ENCODE measurements at regions not wholly inside any gene's neighbourhood (a gene's known extent, or its start where the extent isn't known, plus 50 kb on each side); places are given as distances from the start of the nearest gene placed in this dataset.

DNA sequence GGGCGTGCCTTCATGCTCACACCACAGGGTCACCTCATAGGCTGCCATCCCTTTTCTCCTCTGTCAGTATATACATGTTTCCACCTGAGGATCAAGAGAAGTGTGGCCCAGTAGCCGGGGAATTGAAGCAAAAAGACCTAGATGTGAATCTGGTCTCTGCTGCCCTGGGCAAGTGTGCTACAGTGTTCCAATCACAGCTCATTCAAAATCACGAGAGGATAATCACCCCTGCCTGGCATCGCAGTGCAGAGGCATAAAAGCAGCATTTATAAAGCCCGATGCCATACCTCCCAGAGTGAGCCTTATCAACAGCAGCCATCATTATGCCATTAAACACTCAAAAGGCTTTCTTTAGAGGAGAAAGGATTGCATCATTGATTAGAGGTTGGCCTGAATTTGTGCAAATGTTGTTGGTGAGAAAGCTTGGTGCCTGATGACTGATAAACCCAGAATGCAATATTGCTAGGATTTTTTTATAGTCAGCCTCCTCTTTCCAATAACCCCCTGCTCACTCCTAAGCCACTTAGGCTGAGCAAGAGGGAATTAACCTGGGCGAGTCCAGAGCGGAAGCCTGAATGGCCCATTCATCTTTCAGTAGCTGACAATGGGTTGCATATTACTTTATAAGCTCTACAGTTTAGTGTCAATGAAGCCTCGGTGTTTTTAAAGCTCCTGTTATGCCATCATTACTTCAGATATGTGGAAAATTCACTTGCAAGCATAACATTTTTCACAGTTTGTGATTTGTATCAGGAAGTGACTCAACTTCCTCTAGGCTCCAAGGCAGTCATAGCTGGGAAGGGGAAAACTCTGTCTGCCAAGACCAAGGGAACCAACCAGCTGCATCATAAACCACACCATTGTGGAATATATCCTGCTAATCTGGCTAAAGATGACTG, 92.5 kb upstream of the NXT1 start:
- TF ChIP-seq POLR2AphosphoS5 (IDR thresholded peaks at IDR 0.05; ENCODE audit: borderline replicate concordance, low read depth, low read length), result no peak
- no peak for TF ChIP-seq EZH2 (IDR thresholded peaks at IDR 0.05)
- TF ChIP-seq FOXP2 (optimal IDR thresholded peaks at IDR 0.05; ENCODE audit: control extremely low read depth, extremely low read length, insufficient read depth), result no peak

Measured in SK-N-MC (cell line).